Hepatocyte (in vitro differentiated cells): ENCODE measurements at regions not wholly inside any gene's neighbourhood (a gene's known extent, or its start where the extent isn't known, plus 50 kb on each side); places are given as distances from the start of the nearest gene placed in this dataset.

Experiments
- DNase-seq: peaks from one replicate; pipeline ENCODE4 v3.0.0-alpha.2; 2016; ENCODE audit warnings: low spot score
- H2AFZ ChIP-seq: fragments of 200-600 bp; sonication (generic); 2 replicates; pipeline ENCODE4 v1.6.0; 2016; ENCODE audit warnings: antibody characterized with exemption, mild to moderate bottlenecking
- H3K27ac ChIP-seq: fragments of 200-600 bp; sonication (generic); 2 replicates; pipeline ENCODE4 v1.5.1; 2016; ENCODE audit warnings: mild to moderate bottlenecking
- H3K27me3 ChIP-seq: fragments of 200-600 bp; sonication (generic); 2 replicates; pipeline ENCODE4 v1.6.1; 2016
- H3K36me3 ChIP-seq: fragments of 200-600 bp; sonication (generic); replicated peaks from 2 replicates; pipeline ENCODE4 v1.5.1; 2016; ENCODE audit warnings: low read depth; ENCODE audit not compliant: insufficient read depth
- H3K4me1 ChIP-seq: fragments of 200-600 bp; sonication (generic); 2 replicates; pipeline ENCODE4 v1.5.1; 2016; ENCODE audit warnings: mild to moderate bottlenecking, moderate library complexity; ENCODE audit not compliant: insufficient read depth
- H3K4me2 ChIP-seq: fragments of 200-600 bp; sonication (generic); 2 replicates; pipeline ENCODE4 v1.6.0; 2016
- H3K4me3 ChIP-seq: fragments of 200-600 bp; sonication (generic); 2 replicates; pipeline ENCODE4 v1.5.1; 2016; ENCODE audit warnings: mild to moderate bottlenecking
- H3K79me2 ChIP-seq: fragments of 200-600 bp; sonication (generic); 2 replicates; pipeline ENCODE4 v1.6.0; 2017; ENCODE audit warnings: mild to moderate bottlenecking
- H3K9me2 ChIP-seq: fragments of 200-600 bp; sonication (generic); replicated peaks from 2 replicates; pipeline ENCODE4 v1.6.0; 2017; ENCODE audit warnings: mild to moderate bottlenecking; ENCODE audit not compliant: insufficient read depth
- H3K9me3 ChIP-seq: fragments of 200-600 bp; sonication (generic); 2 replicates; pipeline ENCODE4 v1.5.1; 2016; ENCODE audit warnings: low read depth, mild to moderate bottlenecking
- H4K20me1 ChIP-seq: fragments of 200-600 bp; sonication (generic); 2 replicates; pipeline ENCODE4 v1.6.0; 2016; ENCODE audit warnings: mild to moderate bottlenecking; ENCODE audit not compliant: insufficient read depth, poor library complexity, severe bottlenecking
- EZH2 ChIP-seq: fragments of 200-600 bp; sonication (generic); IDR thresholded peaks from 2 replicates; pipeline ENCODE4 v1.6.1; 2016; ENCODE audit warnings: antibody characterized with exemption, mild to moderate bottlenecking, borderline replicate concordance
- EZH2phosphoT487 ChIP-seq: fragments of 200-600 bp; sonication (generic); IDR thresholded peaks from one replicate; pipeline ENCODE4 v1.6.1; 2018; ENCODE audit warnings: antibody characterized with exemption, mild to moderate bottlenecking, low read depth, moderate library complexity; ENCODE audit not compliant: unreplicated experiment, severe bottlenecking
- WGBS: methylation state at CpG from one replicate; pipeline ENCODE4 v1.1.6; 2016; ENCODE audit warnings: low lambda C conversion rate; ENCODE audit errors: missing lambda C conversion rate; 5-methylcytosine and 5-hydroxymethylcytosine counted together
- TF ChIP-seq, protein P1 (sequence below): fragments of 200-600 bp; sonication (generic); IDR thresholded peaks from 2 replicates; pipeline ENCODE4 v1.5.1; 2016; ENCODE audit warnings: antibody characterized with exemption, mild to moderate bottlenecking; ENCODE audit not compliant: poor library complexity

DNA sequence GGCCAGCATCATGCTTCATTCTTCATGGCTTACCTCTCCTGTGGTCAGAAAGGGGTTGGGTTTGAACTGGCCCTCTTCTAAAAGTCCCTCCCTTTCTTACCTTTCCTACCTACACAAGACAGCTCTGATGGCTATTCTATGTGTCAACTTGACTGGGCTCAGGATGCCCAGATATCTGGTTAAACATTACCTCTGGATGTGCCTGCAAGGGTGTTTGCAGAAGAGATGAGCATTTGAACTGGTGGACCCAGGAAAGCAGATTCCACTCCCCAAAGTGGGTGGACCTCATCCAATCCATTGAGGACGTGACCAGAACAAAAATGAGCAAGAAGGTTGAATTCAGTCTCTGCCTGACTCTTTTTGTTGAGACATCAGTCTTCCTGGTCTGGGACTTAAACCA lies 79.0 kb upstream of the TCF7L2 start:
- Histone ChIP-seq H3K27ac (no peak overlapping the region), H3K4me1 (no peaks in the 10 kb centered on the region), H3K79me2 (no peaks in the 10 kb centered on the region), H3K4me3 (no peak overlapping the region), H2AFZ (no peak overlapping the region), H3K4me2 (no peak overlapping the region), H3K9me2 (no peaks in the 10 kb centered on the region), H3K36me3 (no peaks in the 10 kb centered on the region), H3K9me3 (no peaks in the 10 kb centered on the region), H4K20me1 (no peaks in the 10 kb centered on the region), H3K27me3 (no peaks in the 10 kb centered on the region)
- 88% methylated on average over 1 of the region's 1 CpG for WGBS
- DNase-seq, result no peak
- no peak for TF ChIP-seq EZH2
- TF ChIP-seq EZH2phosphoT487, result no peak
- TF ChIP-seq, protein P1, sequence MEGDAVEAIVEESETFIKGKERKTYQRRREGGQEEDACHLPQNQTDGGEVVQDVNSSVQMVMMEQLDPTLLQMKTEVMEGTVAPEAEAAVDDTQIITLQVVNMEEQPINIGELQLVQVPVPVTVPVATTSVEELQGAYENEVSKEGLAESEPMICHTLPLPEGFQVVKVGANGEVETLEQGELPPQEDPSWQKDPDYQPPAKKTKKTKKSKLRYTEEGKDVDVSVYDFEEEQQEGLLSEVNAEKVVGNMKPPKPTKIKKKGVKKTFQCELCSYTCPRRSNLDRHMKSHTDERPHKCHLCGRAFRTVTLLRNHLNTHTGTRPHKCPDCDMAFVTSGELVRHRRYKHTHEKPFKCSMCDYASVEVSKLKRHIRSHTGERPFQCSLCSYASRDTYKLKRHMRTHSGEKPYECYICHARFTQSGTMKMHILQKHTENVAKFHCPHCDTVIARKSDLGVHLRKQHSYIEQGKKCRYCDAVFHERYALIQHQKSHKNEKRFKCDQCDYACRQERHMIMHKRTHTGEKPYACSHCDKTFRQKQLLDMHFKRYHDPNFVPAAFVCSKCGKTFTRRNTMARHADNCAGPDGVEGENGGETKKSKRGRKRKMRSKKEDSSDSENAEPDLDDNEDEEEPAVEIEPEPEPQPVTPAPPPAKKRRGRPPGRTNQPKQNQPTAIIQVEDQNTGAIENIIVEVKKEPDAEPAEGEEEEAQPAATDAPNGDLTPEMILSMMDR, result no peak

GRCh38 chr10:112872728-112873127 lies 77.3 kb upstream of the TCF7L2 start:
- 81% methylated on average over 1 of the region's 1 CpG for WGBS
- H4K20me1 ChIP-seq, result no peaks in the 10 kb centered on the region
- H3K9me3 ChIP-seq, result no peaks in the 10 kb centered on the region
- peaks cover 5% of the 10 kb centered on the region for H3K4me1 ChIP-seq
- H3K27me3 ChIP-seq, result no peaks in the 10 kb centered on the region
- H3K9me2 ChIP-seq, result no peaks in the 10 kb centered on the region
- H3K27ac ChIP-seq, result no peak overlapping the region
- H3K79me2 ChIP-seq, result no peaks in the 10 kb centered on the region
- H2AFZ ChIP-seq, result no peak overlapping the region
- H3K4me2 ChIP-seq, result no peak overlapping the region
- DNase-seq, result no peak
- H3K4me3 ChIP-seq, result no peak overlapping the region
- no peaks in the 10 kb centered on the region for H3K36me3 ChIP-seq
- TF ChIP-seq, protein P1, result no peak
- TF ChIP-seq EZH2phosphoT487, result no peak
- no peak for TF ChIP-seq EZH2

DNA sequence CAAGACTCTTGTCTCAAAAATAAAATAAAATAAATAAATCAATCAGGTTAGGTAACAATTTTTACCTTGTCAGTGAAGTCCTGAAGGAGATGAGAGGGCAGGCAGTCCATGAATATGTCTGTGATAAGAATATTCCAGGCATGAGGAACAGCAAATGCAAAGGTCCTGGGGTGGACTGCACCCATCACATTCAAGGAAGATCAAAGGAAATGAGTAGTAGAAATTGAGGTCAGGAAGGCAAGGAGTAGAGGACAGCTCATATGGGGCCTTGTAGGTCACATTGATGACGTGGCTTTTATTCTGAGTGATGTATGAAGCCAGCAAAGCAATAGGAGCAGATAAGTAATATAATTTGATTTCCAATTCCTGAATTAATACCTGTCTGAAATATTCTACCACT lies 76.5 kb upstream of the TCF7L2 start:
- Histone ChIP-seq H2AFZ (no peak overlapping the region), H3K9me2 (no peaks in the 10 kb centered on the region), H3K4me3 (no peak overlapping the region), H3K9me3 (no peaks in the 10 kb centered on the region), H3K36me3 (no peaks in the 10 kb centered on the region), H3K4me2 (no peak overlapping the region), H3K27ac (no peak overlapping the region), H3K79me2 (no peaks in the 10 kb centered on the region), H3K4me1 (peaks cover 5% of the 10 kb centered on the region), H3K27me3 (no peaks in the 10 kb centered on the region), H4K20me1 (no peaks in the 10 kb centered on the region)
- DNase-seq, result no peak
- 86% methylated on average over 1 of the region's 1 CpG for WGBS
- TF ChIP-seq, protein P1, result no peak
- no peak for TF ChIP-seq EZH2

DNA sequence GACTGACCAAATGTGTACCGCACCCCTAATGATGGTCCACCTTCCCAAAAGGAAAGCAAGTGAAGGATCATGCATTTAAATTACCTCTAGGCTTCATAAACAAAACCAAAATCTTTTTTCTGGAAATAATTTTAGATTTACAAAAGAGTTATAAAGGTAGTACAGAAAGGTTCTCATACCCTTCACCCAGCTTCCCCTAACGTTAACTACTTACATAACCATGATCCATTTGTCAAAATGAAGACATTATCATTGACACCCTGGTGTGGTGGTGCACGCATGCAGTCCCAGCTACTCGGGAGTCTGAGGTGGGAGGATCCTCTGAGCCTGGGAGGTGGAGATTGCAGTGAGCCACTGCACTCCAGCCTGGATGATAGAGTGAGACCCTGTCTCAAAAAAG lies 75.1 kb upstream of the TCF7L2 start:
- no peaks in the 10 kb centered on the region for H3K36me3 ChIP-seq
- DNase-seq, result no peak
- TF ChIP-seq, protein P1, result no peak
- H3K4me3 ChIP-seq, result no peak overlapping the region
- WGBS, result 90% methylated on average over 4 of the region's 4 CpGs
- H3K27me3 ChIP-seq, result no peaks in the 10 kb centered on the region
- no peak overlapping the region for H2AFZ ChIP-seq
- peaks cover 5% of the 10 kb centered on the region for H3K4me1 ChIP-seq
- H3K79me2 ChIP-seq, result no peaks in the 10 kb centered on the region
- no peak overlapping the region for H3K27ac ChIP-seq
- H3K4me2 ChIP-seq, result no peak overlapping the region
- H3K9me2 ChIP-seq, result no peaks in the 10 kb centered on the region
- H3K9me3 ChIP-seq, result no peaks in the 10 kb centered on the region
- no peaks in the 10 kb centered on the region for H4K20me1 ChIP-seq
